EL (cell line): ENCODE measurements at regions not wholly inside any gene's neighbourhood (a gene's known extent, or its start where the extent isn't known, plus 50 kb on each side); places are given as distances from the start of the nearest gene placed in this dataset.
A peak's percentile ranks its signal among the peaks of the same experiment; 100 is the strongest.

Source experiments
- DNase-seq: peaks from one replicate; pipeline ENCODE4 v3.0.0-alpha.2; 2016

- no peak for DNase-seq
Measured at GRCh38 chr20:58600756-58601155, 50.3 kb upstream of the STX16 start.

- DNase-seq: no peak
Measured at GRCh38 chr20:58599966-58600365, 51.1 kb upstream of the STX16 start.

GRCh38 chr20:58598211-58599015 lies 52.7 kb upstream of the STX16 start:
- DNase-seq: peak; percentile 22

- DNase-seq: no peak
Measured at GRCh38 chr20:58597249-58597891, 53.7 kb upstream of the STX16 start.

- DNase-seq: no peak
Measured at GRCh38 chr20:58596750-58597248, 54.3 kb upstream of the STX16 start.

- DNase-seq: no peak
Measured at GRCh38 chr20:58596244-58596643, 54.8 kb upstream of the STX16 start.

GRCh38 chr20:58595167-58595566 lies 55.9 kb upstream of the STX16 start:
- DNase-seq: no peak

- DNase-seq: no peak
Measured at GRCh38 chr20:58593880-58594638, 57.0 kb upstream of the STX16 start.

GRCh38 chr20:58592076-58592695 lies 58.9 kb upstream of the STX16 start:
- DNase-seq: no peak

- no peak for DNase-seq
Measured at GRCh38 chr20:58590679-58591473, 60.2 kb upstream of the STX16 start.

GRCh38 chr20:58587467-58587866 lies 63.6 kb upstream of the STX16 start:
- DNase-seq: no peak

- no peak for DNase-seq
Measured at GRCh38 chr20:58586565-58587093, 64.5 kb upstream of the STX16 start.

- DNase-seq: peak; percentile 11
Measured at GRCh38 chr20:58585753-58586540, 65.1 kb upstream of the STX16 start.

GRCh38 chr20:58584881-58585752 lies 66.0 kb upstream of the STX16 start:
- peak; percentile 33 for DNase-seq

GRCh38 chr20:58584051-58584824 lies 66.8 kb upstream of the STX16 start:
- no peak for DNase-seq

- no peak for DNase-seq
Measured at GRCh38 chr20:58583586-58583985, 67.5 kb upstream of the STX16 start.

GRCh38 chr20:58583176-58583575 lies 67.9 kb upstream of the STX16 start:
- peak; percentile 18 for DNase-seq

- no peak for DNase-seq
Measured at GRCh38 chr20:58580474-58580835, 65.3 kb upstream of the APCDD1L start.

- no peak for DNase-seq
Measured at GRCh38 chr20:58579819-58580473, 64.7 kb upstream of the APCDD1L start.
